ENCODE measurements at regions not wholly inside any gene's neighbourhood (a gene's known extent, or its start where the extent isn't known, plus 50 kb on each side); places are given as distances from the start of the nearest gene placed in this dataset.
"Not testable (repeated sequence)": the region's sequence is repeated elsewhere in the genome, so short reads cannot be mapped to it uniquely, and the experiment has no call there.

- in situ Hi-C loops (cut with MboI; ENCODE audit: low sequenced_read_pairs) = no loop called here
Observed at GRCh38 chr5:117131048-117131679, 556.5 kb upstream of the SEMA6A start.

- in situ Hi-C loops (cut with MboI; ENCODE audit: low sequenced_read_pairs) = no loop called here
Observed at GRCh38 chr5:117118499-117118898, 543.9 kb upstream of the SEMA6A start.

GRCh38 chr5:117117314-117117713 lies 542.7 kb upstream of the SEMA6A start:
- in situ Hi-C loops (cut with MboI; ENCODE audit: low sequenced_read_pairs) = not testable (repeated sequence)

- in situ Hi-C loops (cut with MboI; ENCODE audit: low sequenced_read_pairs) = no loop called here
Observed at GRCh38 chr5:117110548-117110947, 535.9 kb upstream of the SEMA6A start.

GRCh38 chr5:117107859-117108258 lies 533.2 kb upstream of the SEMA6A start:
- in situ Hi-C loops (cut with MboI; ENCODE audit: low sequenced_read_pairs) = no loop called here

GRCh38 chr5:117103703-117104102 lies 529.1 kb upstream of the SEMA6A start:
- in situ Hi-C loops (cut with MboI; ENCODE audit: low sequenced_read_pairs) = no loop called here

- in situ Hi-C loops (cut with MboI; ENCODE audit: low sequenced_read_pairs) = no loop called here
Observed at GRCh38 chr5:117102591-117102990, 528.0 kb upstream of the SEMA6A start.

GRCh38 chr5:117100176-117100575 lies 525.6 kb upstream of the SEMA6A start:
- in situ Hi-C loops (cut with MboI; ENCODE audit: low sequenced_read_pairs) = no loop called here

GRCh38 chr5:117098094-117098493 lies 523.5 kb upstream of the SEMA6A start:
- in situ Hi-C loops (cut with MboI; ENCODE audit: low sequenced_read_pairs) = no loop called here

- in situ Hi-C loops (cut with MboI; ENCODE audit: low sequenced_read_pairs) = no loop called here
Observed at GRCh38 chr5:117095346-117096332, 521.0 kb upstream of the SEMA6A start.

- in situ Hi-C loops (cut with MboI; ENCODE audit: low sequenced_read_pairs) = no loop called here
Observed at GRCh38 chr5:117094114-117094815, 519.6 kb upstream of the SEMA6A start.

- in situ Hi-C loops (cut with MboI; ENCODE audit: low sequenced_read_pairs) = no loop called here
Observed at GRCh38 chr5:117093653-117094052, 519.0 kb upstream of the SEMA6A start.

- in situ Hi-C loops (cut with MboI; ENCODE audit: low sequenced_read_pairs) = no loop called here
Observed at GRCh38 chr5:117089001-117089400, 514.4 kb upstream of the SEMA6A start.

- in situ Hi-C loops (cut with MboI; ENCODE audit: low sequenced_read_pairs) = no loop called here
Observed at GRCh38 chr5:117088176-117088575, 513.6 kb upstream of the SEMA6A start.

GRCh38 chr5:117084067-117084466 lies 509.4 kb upstream of the SEMA6A start:
- in situ Hi-C loops (cut with MboI; ENCODE audit: low sequenced_read_pairs) = no loop called here

- in situ Hi-C loops (cut with MboI; ENCODE audit: low sequenced_read_pairs) = no loop called here
Observed at GRCh38 chr5:117082977-117083376, 508.4 kb upstream of the SEMA6A start.

GRCh38 chr5:117077142-117077541 lies 502.5 kb upstream of the SEMA6A start:
- in situ Hi-C loops (cut with MboI; ENCODE audit: low sequenced_read_pairs) = no loop called here

- in situ Hi-C loops (cut with MboI; ENCODE audit: low sequenced_read_pairs) = no loop called here
Observed at GRCh38 chr5:117072439-117072838, 497.8 kb upstream of the SEMA6A start.

- in situ Hi-C loops (cut with MboI; ENCODE audit: low sequenced_read_pairs) = no loop called here
Observed at GRCh38 chr5:117065800-117066199, 491.2 kb upstream of the SEMA6A start.

- in situ Hi-C loops (cut with MboI; ENCODE audit: low sequenced_read_pairs) = no loop called here
Observed at GRCh38 chr5:117065161-117065560, 490.5 kb upstream of the SEMA6A start.

- in situ Hi-C loops (cut with MboI; ENCODE audit: low sequenced_read_pairs) = no loop called here
Observed at GRCh38 chr5:117060099-117060498, 485.5 kb upstream of the SEMA6A start.
